Muscle of arm (tissue), 1 donor: ENCODE measurements at regions not wholly inside any gene's neighbourhood (a gene's known extent, or its start where the extent isn't known, plus 50 kb on each side); places are given as distances from the start of the nearest gene placed in this dataset.

ENCODE experiments used
- DNase-seq: peaks from one replicate; pipeline ENCODE4 v3.0.0-alpha.2; 2013

- DNase-seq = no peak
These were observed 194.6 kb upstream of the KCNG1 start for GRCh38 chr20:51217347-51218045.

GRCh38 chr20:51216850-51217249 is 193.9 kb upstream of the KCNG1 start:
- no peak for DNase-seq

- no peak for DNase-seq
These were observed 189.9 kb upstream of the KCNG1 start for GRCh38 chr20:51212816-51213215.

- DNase-seq = no peak
These were observed 188.3 kb upstream of the KCNG1 start for GRCh38 chr20:51211191-51211590.

- no peak for DNase-seq
These were observed 187.2 kb upstream of the KCNG1 start for GRCh38 chr20:51210084-51210483.

- DNase-seq = no peak
These were observed 185.3 kb upstream of the KCNG1 start for GRCh38 chr20:51208162-51208561.

GRCh38 chr20:51206032-51206662 is 183.2 kb upstream of the KCNG1 start:
- no peak for DNase-seq

GRCh38 chr20:51204794-51205193 is 181.9 kb upstream of the KCNG1 start:
- DNase-seq = no peak

- DNase-seq = no peak
These were observed 181.3 kb upstream of the KCNG1 start for GRCh38 chr20:51204051-51204715.

GRCh38 chr20:51202304-51202703 is 179.4 kb upstream of the KCNG1 start:
- no peak for DNase-seq

- no peak for DNase-seq
These were observed 177.0 kb upstream of the KCNG1 start for GRCh38 chr20:51199920-51200319.

GRCh38 chr20:51198876-51199523 is 176.1 kb upstream of the KCNG1 start:
- DNase-seq = no peak

GRCh38 chr20:51198238-51198637 is 175.3 kb upstream of the KCNG1 start:
- DNase-seq = no peak

GRCh38 chr20:51196991-51197651 is 174.2 kb upstream of the KCNG1 start:
- DNase-seq = no peak

GRCh38 chr20:51195990-51196389 is 173.1 kb upstream of the KCNG1 start:
- no peak for DNase-seq

GRCh38 chr20:51195419-51195901 is 172.6 kb upstream of the KCNG1 start:
- no peak for DNase-seq

- no peak for DNase-seq
These were observed 170.3 kb upstream of the KCNG1 start for GRCh38 chr20:51193066-51193772.

GRCh38 chr20:51190783-51191180 is 167.9 kb upstream of the KCNG1 start:
- peak; percentile 3 for DNase-seq

- DNase-seq = no peak
These were observed 167.2 kb upstream of the KCNG1 start for GRCh38 chr20:51189814-51190782.

GRCh38 chr20:51188941-51189340 is 166.0 kb upstream of the KCNG1 start:
- no peak for DNase-seq
